HG03521 (cell line): ENCODE measurements at regions not wholly inside any gene's neighbourhood (a gene's known extent, or its start where the extent isn't known, plus 50 kb on each side); places are given as distances from the start of the nearest gene placed in this dataset.
A peak's percentile ranks its signal among the peaks of the same experiment; 100 is the strongest.

Experiments
- ATAC-seq: cut with Tn5 transposase; IDR thresholded peaks from one replicate; pipeline ENCODE4 v1.9.1; 2021; ENCODE audit warnings: mild to moderate bottlenecking, moderate library complexity; ENCODE audit not compliant: unreplicated experiment

- no peak for ATAC-seq
Measured at GRCh38 chr9:109939698-109940342, 159.8 kb downstream of the PALM2AKAP2 start.

- no peak for ATAC-seq
Measured at GRCh38 chr9:109940561-109940960, 160.6 kb downstream of the PALM2AKAP2 start.

GRCh38 chr9:109941771-109942170, 161.8 kb downstream of the PALM2AKAP2 start:
- no peak for ATAC-seq

DNA sequence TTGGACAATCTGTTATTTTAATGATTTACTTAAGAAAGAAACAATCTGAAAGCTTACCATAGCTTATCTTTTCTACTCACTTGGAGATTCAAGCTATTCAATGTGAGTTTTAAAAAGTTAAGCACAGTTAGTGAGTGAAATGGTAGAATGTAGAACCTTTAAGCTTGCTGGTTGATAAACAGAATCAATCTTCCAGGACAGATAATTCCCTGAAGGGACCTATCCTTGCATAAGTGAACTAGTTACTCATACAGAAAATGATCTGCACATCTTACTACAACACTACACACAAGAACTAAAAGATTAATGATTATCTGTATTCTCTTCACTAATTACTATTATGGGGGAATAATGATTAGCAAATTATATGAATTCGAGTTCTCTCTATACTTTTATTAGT, 165.6 kb downstream of the PALM2AKAP2 start:
- ATAC-seq, result no peak

DNA sequence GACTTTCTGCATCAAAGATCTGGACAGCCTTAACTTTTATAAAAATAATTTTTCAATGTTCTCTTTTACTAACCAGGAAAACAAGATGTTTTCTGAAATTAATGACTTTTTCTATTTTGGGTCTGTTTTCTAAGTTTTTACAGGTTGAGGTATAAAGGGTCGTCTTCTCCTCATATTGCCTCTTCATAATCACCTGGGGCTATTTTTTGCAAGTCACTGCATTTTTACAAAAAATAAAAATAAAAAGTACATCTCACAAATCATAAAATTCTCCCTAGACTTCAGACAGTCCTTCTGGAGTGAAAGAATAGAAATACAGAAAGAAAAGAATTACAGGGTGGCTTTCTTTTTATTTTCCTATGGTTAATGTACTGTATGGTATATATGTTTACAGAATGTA, 168.5 kb downstream of the PALM2AKAP2 start:
- ATAC-seq, result no peak

GRCh38 chr9:109950710-109951443, 170.9 kb downstream of the PALM2AKAP2 start:
- ATAC-seq, result peak; percentile 56

- no peak for ATAC-seq
Measured at GRCh38 chr9:109953300-109953699, 173.3 kb downstream of the PALM2AKAP2 start.

- ATAC-seq, result no peak
Measured at GRCh38 chr9:109953813-109954497, 174.0 kb downstream of the PALM2AKAP2 start.

GRCh38 chr9:109956717-109957440, 176.9 kb downstream of the PALM2AKAP2 start:
- no peak for ATAC-seq

DNA sequence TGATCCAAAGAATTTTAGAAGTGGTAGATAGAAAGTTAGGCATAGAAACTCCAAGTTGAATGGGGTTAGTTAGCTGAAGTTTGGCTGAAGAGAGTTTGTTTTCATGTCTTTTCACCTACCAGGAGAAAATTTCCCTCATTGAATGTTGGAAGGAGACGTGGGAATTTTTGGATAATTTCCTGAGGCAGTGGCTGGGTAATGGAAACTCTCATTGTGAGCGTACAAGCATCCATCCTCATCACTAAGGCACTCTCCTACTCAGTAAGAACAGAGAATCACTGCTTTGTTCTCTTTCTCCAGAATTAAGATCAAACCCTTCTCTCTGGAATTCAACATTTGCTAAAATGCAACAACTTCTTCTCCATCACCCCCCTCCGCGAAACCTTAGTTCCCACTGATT, 179.7 kb downstream of the PALM2AKAP2 start:
- ATAC-seq, result no peak

GRCh38 chr9:109961626-109962025, 181.6 kb downstream of the PALM2AKAP2 start:
- no peak for ATAC-seq

DNA sequence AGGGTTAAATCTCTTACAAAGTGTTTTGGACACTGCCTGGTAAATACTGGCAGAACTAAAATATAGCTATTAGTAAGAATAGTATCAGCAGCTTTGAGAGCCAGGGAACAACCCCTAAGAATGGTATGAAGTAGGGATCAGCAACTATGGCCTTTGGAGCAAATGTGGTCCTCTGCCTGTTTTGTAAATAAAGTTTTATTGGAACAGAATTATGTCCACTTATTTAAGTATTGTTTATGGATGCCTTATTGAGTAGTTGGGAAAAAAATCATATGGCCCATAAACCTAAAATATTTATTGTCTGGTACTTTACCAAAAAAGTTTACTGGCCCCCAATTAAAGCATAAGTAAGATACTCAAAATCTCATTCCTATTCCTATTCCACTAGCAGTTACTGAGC, 182.2 kb downstream of the PALM2AKAP2 start:
- no peak for ATAC-seq

- no peak for ATAC-seq
Measured at GRCh38 chr9:109963079-109963478, 183.1 kb downstream of the PALM2AKAP2 start.

DNA sequence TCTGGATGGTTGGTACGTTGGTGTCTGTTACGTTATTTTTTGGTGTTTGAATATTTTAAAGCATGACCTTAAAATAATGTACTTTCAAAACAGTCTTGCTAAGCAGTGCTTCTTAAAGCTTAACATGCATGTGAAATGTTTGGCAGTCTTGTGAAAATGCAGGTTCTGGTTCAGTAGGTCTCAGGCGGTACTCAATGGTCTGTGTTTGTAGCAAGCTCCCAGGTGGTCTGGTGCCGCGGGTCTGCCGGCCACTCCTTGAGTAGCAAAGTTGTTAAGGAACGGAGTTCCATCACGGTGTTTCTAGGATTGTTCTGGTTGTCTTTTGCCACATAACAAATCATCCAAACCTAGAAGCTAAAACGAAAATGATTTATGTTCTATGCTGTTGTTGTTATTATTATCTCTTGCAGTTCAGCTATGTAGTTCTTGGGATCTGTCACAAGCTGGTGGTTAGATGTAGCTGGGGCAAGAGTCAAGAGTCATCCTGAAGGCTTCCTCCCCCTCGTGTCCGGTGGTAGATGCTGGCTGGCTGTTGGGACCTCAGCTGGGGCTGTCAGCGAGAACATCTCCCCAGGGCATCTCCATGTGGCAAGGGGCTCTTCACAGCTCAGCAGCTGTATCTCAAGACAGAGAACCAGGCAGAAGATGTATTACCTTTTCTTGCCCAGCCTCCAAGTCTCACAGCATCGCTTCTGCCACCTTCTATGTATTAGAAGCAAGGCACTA, 186.8 kb downstream of the PALM2AKAP2 start:
- no peak for ATAC-seq

- ATAC-seq, result no peak
Measured at GRCh38 chr9:109967651-109968642, 187.9 kb downstream of the PALM2AKAP2 start.

DNA sequence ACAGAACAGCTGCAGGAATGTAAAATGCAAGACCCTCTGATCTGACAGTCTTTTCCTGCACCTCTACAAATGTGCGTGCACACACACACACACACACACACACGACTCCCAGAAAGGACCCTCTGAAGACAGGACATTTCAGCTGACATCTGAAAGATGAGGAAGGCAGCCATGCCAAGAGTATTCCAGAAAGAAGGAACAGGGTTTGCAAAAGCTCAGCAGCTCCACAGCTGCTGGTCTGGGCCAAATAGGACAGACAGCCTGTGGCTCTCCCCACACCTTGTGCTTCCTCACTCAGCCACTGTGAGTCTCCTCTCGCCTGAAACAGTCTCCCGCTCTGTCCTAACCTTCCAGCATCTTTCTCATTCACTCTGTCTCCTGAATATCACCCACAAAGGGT, 189.0 kb downstream of the PALM2AKAP2 start:
- no peak for ATAC-seq

DNA sequence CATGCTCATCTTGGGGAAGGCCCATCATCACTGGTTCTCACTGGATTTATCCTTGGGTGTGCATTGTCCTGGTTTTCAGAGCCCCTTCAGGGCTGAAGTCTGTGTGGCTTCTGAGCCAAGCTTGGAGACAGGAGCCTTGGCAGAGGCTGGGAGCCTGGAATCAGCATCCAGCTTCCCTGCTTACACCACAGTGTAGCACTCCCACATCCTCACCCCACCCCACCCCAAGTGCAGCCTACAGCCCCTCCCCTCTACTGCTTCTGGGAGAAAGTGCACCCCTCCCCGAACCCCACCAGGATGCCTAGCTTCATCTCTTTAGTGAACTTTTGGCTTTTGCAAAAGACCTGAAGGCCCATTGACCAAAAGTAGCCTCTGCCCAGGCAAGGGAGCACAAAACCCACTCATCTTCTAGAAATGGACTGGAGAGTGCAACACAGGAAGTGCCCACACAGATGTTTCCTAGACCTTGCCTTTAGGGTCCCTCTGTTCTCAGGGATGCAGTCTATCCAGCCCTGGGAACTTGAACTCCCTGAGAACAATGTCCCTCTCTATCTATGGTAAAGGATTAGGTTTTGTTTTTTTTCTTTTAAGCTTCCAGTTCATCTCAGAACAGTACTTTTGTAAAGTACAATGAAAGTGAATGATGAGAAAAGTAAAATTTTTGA, 189.7 kb downstream of the PALM2AKAP2 start:
- ATAC-seq, result no peak

DNA sequence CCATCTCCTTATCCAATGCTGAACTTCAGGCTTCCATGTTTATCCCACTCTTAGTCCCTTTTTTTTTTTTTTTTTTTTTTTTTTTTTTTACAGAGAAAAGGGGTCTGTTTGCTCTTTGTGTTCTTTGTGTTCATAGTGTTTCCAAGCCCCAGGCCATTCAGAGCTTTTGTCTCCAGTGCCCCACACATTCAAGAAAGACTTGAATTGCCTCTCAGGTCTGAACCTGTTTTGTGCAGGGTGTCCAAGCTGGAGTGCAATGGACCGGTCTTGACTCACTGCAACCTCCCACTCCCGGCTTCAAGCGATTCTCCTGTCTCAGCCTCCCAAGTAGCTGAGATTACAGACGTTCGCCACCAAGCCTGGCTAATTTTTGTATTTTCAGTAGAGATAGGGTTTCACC, 191.2 kb downstream of the PALM2AKAP2 start:
- ATAC-seq, result no peak
